ENCODE measurements at regions not wholly inside any gene's neighbourhood (a gene's known extent, or its start where the extent isn't known, plus 50 kb on each side); places are given as distances from the start of the nearest gene placed in this dataset.

DNA sequence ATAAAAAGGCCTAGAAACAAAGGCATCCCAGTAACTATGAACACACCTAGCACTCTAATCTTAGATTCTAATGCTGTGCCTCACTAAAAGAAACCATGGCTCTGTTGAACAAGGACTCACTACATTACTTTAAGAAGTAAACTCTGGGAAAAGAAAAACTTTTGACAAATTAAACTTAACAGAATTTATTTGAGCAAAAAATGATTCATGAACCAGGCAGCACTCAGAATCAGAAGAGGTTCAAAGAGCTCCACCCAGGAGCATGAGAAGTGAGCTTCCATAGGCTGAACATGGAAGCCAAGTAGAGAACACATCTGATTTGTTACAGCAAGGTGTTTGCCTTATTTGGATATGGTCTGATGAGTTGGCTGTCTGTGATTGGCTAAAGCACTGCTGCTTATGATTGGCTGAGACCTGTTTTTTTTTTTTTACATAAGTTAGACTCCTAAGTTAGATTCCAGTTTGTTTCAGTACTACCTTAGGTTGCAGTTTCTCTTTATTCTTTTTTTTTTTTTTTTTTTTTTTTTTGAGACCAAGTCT lies 343.6 kb upstream of the SASH1 start:
- H3K27me3 ChIP-seq (ENCODE audit: insufficient read depth, poor library complexity, severe bottlenecking) = no peaks in the 10 kb centered on the region
- H3K4me3 ChIP-seq (replicated peaks; ENCODE audit: insufficient read depth, low read length) = no peak overlapping the region
- no peak for DNase-seq (ENCODE audit: low read depth in 1 of 2, low spot score in 1 of 2)
- no peak overlapping the region for H3K27ac ChIP-seq (replicated peaks)
- TF ChIP-seq GABPA (IDR thresholded peaks at IDR 0.05; ENCODE audit: low read depth) (no peak), POLR2AphosphoS5 (IDR thresholded peaks at IDR 0.05; ENCODE audit: low read depth) (no peak), SPI1 (IDR thresholded peaks at IDR 0.05; ENCODE audit: borderline replicate concordance, low read depth) (no peak)
- TF ChIP-seq, protein P1, sequence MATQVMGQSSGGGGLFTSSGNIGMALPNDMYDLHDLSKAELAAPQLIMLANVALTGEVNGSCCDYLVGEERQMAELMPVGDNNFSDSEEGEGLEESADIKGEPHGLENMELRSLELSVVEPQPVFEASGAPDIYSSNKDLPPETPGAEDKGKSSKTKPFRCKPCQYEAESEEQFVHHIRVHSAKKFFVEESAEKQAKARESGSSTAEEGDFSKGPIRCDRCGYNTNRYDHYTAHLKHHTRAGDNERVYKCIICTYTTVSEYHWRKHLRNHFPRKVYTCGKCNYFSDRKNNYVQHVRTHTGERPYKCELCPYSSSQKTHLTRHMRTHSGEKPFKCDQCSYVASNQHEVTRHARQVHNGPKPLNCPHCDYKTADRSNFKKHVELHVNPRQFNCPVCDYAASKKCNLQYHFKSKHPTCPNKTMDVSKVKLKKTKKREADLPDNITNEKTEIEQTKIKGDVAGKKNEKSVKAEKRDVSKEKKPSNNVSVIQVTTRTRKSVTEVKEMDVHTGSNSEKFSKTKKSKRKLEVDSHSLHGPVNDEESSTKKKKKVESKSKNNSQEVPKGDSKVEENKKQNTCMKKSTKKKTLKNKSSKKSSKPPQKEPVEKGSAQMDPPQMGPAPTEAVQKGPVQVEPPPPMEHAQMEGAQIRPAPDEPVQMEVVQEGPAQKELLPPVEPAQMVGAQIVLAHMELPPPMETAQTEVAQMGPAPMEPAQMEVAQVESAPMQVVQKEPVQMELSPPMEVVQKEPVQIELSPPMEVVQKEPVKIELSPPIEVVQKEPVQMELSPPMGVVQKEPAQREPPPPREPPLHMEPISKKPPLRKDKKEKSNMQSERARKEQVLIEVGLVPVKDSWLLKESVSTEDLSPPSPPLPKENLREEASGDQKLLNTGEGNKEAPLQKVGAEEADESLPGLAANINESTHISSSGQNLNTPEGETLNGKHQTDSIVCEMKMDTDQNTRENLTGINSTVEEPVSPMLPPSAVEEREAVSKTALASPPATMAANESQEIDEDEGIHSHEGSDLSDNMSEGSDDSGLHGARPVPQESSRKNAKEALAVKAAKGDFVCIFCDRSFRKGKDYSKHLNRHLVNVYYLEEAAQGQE (IDR thresholded peaks at IDR 0.05; ENCODE audit: insufficient replicate concordance, low read depth) = no peak
- TF ChIP-seq, protein P2, sequence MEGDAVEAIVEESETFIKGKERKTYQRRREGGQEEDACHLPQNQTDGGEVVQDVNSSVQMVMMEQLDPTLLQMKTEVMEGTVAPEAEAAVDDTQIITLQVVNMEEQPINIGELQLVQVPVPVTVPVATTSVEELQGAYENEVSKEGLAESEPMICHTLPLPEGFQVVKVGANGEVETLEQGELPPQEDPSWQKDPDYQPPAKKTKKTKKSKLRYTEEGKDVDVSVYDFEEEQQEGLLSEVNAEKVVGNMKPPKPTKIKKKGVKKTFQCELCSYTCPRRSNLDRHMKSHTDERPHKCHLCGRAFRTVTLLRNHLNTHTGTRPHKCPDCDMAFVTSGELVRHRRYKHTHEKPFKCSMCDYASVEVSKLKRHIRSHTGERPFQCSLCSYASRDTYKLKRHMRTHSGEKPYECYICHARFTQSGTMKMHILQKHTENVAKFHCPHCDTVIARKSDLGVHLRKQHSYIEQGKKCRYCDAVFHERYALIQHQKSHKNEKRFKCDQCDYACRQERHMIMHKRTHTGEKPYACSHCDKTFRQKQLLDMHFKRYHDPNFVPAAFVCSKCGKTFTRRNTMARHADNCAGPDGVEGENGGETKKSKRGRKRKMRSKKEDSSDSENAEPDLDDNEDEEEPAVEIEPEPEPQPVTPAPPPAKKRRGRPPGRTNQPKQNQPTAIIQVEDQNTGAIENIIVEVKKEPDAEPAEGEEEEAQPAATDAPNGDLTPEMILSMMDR (IDR thresholded peaks at IDR 0.05; ENCODE audit: insufficient read depth, low read length) = no peak

DNA sequence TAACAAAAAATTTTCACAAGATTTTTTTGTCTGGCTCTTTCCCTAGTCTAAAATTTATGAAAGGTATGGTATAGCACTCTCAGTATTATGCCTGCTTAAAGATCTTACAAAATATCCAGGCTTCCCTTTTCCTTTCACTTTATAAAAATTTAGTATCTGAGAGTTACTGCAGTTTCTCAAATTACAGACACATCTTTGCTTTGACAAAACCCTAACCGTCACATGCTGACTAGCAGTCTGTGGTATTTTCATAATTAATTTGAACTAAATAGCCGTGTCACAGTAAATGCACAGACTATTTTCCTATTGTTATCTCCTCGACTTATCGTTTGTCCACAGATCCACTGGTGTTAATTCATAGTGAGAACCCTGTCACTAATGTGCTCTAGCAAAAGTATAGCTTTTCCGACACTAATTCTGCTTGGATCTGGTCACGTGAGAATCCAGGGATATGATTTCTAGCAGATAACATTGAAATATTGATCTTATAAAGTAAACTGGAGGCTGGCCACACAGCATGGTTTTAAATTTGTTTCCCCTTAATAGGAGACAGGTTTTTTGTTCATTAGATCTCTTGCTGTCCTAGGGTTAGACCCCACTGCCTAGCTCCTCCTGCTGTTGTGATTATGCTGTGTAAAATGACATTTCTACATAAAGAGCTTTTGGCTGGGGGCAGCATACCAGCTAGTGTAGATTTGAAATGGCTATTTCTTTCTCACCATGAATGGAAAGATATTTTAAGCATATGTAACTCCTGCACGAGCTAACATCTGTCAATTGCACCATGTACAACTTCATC lies 340.6 kb upstream of the SASH1 start:
- no peak for TF ChIP-seq GABPA (IDR thresholded peaks at IDR 0.05; ENCODE audit: low read depth)
- TF ChIP-seq, protein P1 (IDR thresholded peaks at IDR 0.05; ENCODE audit: insufficient replicate concordance, low read depth) = no peak
- TF ChIP-seq, protein P2 (IDR thresholded peaks at IDR 0.05; ENCODE audit: insufficient read depth, low read length) = no peak
- no peak for TF ChIP-seq SPI1 (IDR thresholded peaks at IDR 0.05; ENCODE audit: borderline replicate concordance, low read depth)
- TF ChIP-seq POLR2AphosphoS5 (IDR thresholded peaks at IDR 0.05; ENCODE audit: low read depth) = no peak
- Histone ChIP-seq H3K27me3 (ENCODE audit: insufficient read depth, poor library complexity, severe bottlenecking) (no peaks in the 10 kb centered on the region), H3K27ac (replicated peaks) (no peak overlapping the region), H3K4me3 (replicated peaks; ENCODE audit: insufficient read depth, low read length) (no peak overlapping the region)
- DNase-seq (ENCODE audit: low read depth in 1 of 2, low spot score in 1 of 2) = no peak

DNA sequence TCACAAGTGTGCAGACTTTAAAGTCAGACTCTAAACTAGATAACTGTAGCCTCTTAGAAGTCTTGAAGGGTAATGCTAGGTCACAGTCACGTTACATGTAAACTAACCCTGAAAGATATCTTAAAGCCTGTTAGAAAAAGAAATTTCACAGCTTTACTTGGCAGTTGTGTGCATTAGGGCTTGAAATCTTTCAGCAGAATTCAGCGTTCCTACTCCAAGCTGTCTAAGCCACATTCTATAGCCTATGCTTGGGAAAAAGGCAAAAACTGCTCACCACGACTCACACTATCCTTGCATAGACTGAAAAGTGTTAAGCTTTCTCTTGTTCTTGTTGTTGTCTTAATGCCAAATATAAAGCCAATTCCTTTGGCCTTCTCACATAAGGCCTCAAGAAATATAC lies 338.0 kb upstream of the SASH1 start:
- Histone ChIP-seq H3K27me3 (ENCODE audit: insufficient read depth, poor library complexity, severe bottlenecking) (no peaks in the 10 kb centered on the region), H3K27ac (replicated peaks) (no peak overlapping the region), H3K4me3 (replicated peaks; ENCODE audit: insufficient read depth, low read length) (no peak overlapping the region)
- TF ChIP-seq SPI1 (IDR thresholded peaks at IDR 0.05; ENCODE audit: borderline replicate concordance, low read depth) (no peak), POLR2AphosphoS5 (IDR thresholded peaks at IDR 0.05; ENCODE audit: low read depth) (no peak), GABPA (IDR thresholded peaks at IDR 0.05; ENCODE audit: low read depth) (no peak)
- TF ChIP-seq, protein P1 (IDR thresholded peaks at IDR 0.05; ENCODE audit: insufficient replicate concordance, low read depth) = no peak
- TF ChIP-seq, protein P2 (IDR thresholded peaks at IDR 0.05; ENCODE audit: insufficient read depth, low read length) = no peak
- no peak for DNase-seq (ENCODE audit: low read depth in 1 of 2, low spot score in 1 of 2)

Measured in HL-60 (cell line).